NOMO-1 treated with dmso at 0.1 percent for 144 hours (cell line): ENCODE measurements at regions not wholly inside any gene's neighbourhood (a gene's known extent, or its start where the extent isn't known, plus 50 kb on each side); places are given as distances from the start of the nearest gene placed in this dataset.

Experiments
- DNase-seq: peaks from one replicate; lab custom pipeline; 2025; ENCODE audit not compliant: unreplicated experiment; lab: John Stamatoyannopoulos, UW

DNA sequence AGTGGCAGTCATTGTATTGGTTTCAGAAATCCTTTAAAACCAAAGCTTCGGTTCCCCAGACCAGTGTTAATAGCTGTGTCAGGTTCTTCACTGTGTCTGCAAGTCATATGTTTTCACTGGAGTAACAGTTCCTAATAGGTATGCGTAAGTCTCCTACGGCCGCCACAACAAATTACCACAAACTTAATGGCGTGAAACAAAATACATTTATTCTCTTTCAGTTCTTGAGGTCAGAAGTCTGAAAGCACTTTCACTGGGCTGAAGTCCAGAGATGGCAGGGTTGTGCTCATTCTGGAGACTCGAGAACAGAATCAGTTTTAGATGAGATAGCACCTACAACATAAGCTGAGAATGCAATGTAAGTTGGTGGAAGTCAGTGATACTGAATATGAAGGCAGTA, 556.2 kb downstream of the TLE4 start:
- DNase-seq: no peak

DNA sequence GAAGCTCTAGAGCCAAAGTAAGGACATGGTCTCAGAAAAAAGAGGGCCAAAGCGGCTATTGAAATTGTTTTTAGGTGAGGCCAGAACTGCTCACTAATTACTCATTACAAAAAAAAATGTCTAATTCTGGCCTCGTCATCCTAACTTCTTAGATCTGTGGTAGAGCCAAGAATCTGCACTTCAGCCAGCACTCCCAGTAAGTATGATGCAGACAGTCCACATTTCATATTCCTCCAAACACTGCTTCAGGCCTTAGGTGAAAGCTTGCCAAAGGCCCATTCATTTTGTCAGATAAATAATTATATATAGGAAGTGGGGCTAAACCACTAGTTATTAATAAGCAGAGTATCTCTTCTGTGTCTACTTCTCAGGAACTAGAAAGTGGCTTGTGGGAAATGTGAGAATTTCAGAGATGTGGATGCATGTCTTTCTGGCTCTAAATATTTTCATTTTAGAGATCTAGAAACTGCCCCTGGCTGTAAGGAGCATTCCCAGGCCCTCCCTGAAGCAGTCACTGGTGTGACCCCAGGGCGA, 554.0 kb downstream of the TLE4 start:
- no peak for DNase-seq

DNA sequence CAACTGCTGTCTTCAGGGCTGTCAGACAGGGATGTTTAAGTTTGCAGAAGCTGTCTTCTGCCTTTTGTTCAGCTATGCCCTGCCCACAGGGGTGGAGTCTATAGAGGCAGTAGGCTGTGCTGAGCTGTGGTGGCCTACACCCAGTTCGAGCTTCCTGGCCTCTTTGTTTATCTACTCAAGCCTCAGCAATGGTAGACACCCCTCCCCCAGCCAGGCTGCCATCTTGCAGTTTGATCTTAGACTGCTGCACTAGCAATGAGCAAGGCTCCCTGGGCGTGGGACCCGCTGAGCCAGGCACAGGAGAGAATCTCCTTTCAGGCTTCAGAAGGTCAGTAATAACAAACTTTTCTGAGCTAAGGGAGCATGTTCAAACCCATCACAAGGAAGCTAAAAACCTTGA, 545.3 kb downstream of the TLE4 start:
- DNase-seq: no peak

DNA sequence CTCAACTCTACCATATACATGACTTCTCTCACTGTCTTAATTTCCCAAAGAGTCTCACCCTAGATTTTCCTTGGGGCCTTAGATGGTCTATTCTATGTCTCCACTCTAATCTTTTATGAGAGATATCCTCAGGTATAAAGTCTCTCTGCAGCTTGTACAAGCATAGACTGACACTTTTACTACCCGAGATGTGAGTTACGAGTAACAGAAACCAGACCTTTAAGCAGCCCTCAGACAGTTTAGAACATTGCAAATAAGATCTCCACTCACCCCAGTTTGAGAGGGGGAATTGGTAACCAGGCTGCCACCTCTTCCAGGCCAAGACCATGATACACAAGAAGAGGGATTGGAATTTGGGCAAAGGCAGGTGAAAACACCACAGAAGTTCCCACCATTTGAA, 542.5 kb downstream of the TLE4 start:
- DNase-seq: no peak

DNA sequence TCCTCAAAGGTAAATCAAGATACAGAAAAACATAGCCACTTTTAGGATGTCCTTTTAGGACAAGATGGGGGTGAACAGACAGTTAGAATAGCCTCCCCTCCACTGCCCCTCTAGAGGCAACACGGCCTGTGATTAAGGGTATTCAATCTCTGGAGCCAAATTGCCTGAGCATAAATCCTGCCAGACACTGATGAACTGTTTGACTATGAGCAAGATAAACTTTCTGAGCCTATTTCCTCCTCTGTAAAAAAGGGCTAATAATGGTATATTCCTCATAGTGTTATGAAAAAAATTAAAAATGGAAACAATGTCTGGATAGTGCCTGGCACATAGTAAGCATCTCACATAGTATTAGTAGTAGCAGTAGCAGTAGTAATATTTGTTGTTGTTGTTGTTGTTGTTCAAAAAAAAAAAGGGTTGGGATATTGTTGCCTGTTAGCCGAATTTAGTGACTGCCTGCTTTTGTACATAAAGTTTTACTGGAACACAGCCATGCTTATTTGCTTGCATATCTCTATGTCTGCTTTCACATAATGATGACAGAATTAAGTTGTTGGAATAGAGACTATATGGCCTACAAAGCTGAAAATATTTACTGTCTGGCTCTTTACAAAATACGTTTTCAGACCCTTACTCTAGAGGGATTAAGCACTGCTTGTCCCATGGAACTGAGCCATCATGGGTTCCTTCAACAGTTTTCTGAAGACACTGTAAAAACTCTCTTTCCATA, 536.3 kb downstream of the TLE4 start:
- DNase-seq: no peak

DNA sequence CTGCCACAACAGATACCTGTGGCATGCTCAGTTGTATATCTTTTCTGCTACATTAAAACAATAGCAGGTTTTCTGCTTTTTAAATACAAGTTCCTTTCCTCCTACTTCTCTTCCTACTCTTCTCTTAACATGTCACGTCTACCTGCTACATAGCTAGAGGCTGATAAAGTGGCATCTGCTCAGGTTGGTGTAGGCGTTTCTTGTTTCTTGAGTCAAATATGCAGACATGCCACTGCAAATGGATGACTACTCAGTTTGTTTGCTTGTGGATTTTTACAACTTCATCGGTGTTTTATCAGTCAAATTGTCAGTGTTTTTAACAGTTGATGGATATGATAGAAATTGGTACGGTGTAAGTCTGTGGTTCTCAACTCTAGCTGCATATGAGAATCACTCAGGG, 525.7 kb downstream of the TLE4 start:
- no peak for DNase-seq

DNA sequence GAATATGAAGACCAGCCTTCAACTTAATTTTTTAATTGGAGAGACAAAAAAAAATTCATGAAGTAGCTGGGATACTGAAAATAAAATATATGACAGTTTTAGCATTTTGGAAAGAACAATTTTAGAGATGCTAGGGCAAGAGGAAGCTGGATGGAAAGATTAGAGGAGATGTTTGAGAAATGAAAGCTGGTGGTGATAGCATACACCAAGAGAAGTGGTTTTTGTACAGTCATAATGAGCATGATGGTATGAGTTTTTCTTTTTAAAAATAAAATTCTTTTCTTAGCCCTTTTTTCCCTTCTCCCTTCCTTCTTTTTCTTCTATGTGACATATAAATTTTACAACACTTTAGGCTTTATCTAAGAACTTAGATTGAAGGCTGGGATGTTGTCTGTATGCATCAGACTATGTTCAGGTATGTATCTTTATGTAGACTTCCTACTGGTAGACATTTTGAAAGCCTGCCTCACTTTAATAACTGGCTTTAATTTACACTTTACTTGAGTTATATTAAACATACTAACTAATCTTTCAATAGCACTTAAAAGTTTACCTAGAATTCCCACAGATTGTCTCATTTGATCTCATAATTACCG, 522.5 kb downstream of the TLE4 start:
- DNase-seq: no peak

DNA sequence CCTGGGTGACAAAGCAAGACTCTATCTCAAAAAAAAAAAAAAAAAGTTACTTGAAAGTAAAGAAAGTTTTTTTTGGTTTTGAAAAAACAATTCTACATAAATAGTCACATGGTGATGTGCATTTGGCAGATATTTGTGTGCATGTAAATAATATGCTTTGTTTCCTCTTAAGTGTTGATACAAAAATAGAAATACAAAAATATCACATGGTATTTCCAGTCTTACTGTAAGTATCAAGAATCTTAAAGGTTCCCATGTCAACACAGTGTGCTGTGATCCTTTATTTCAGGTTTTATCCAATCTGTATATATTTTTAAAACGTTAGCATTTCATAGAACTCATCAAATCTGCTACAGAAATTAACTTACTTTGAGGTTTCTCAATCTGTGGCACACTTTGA, 521.9 kb downstream of the TLE4 start:
- DNase-seq: no peak

DNA sequence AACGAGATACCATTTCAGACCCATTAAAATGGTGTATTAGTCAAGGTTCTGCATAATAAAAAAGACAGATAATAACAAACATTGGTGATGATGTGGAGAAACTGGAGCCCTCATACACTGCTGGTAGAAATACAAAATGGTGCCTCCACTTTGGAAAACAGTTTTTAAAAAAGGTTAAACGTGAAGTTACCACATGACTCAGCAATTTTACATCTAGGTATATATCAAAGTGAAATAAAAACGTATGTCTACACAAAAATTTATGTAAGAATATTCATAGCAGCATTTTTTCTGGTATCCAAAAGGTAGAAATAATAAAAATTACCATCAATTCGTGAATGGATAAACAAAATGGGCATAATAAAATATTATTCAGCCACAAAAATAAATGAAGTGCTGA, 519.8 kb downstream of the TLE4 start:
- no peak for DNase-seq

DNA sequence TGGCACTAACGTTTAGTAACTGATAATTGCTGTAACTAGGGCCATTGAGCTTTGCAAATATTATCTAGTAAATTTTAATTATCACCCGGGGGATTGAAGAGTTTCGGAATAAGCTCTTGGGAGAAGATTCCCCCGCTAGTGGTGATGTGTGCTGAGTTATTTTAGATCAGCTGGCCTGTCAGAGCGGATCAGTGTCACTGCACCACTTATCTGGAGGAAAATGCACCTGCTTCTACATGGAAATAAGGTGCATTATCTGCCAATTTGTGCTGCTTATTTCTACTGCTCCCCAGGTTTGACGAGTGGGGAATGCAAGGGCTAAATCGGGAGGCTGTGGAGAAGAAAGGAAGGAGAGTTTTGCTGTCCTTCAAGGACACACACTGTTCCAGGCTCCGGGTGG, 518.6 kb downstream of the TLE4 start:
- no peak for DNase-seq

DNA sequence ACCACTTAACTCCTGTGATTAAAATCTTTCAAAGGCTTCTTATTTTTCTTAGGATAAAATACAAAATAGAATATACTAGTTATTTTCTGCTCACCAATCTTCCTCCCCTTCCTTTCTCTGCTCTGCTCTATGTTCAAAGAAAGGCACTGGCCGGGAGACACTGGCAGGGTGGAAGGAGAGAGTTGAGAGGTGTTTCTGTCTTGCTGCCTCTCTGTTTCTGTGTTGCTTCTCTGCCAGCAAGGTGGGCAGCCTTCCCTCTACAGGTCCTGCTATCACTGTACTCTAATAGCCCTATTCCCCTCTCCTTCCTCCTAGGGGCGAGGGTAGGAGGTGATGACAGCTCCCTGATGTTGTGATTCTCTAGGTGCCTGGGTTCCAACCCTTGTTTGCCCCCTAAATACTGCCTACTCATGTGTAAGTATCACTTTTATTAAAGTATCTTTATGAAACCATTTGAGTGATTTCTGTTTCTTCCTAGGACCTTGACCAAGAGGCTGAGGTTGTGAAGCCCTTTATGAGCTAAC, 515.1 kb downstream of the TLE4 start:
- no peak for DNase-seq

DNA sequence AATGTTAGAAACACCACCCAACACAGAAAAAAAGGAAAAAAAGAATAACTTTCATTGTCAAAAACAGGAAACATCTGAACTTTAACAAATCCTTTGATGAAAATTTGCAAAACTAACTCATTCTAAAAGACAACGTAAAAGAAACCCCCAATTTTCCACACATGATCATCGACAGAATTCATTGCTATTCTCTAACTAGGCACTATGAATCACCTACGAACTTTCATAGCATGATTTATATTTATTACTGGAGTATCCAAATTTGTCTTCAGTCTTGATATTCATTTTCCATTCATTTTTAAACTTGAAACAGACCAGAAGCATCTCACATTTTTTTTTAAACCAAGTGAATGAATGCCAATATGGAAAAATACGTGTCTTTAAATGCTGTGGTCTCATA, 514.6 kb downstream of the TLE4 start:
- DNase-seq: no peak

DNA sequence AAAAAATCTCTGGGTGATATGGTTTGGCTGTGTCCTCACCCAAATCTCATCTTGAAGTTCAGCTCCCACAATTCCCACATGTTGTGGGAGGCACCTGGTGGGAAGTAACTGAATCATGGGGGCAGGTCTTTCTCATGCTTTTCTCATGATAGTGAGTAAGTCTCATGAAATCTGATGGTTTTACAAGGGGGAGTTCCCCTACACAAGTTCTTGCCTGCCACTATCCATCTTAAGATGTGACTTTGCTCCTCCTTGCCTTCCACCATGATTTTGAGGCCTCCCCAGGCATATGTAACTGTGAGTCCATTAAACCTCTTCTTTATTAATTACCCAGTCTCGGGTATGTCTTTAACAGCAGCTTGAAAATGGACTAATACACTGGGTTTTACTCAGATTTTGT, 513.9 kb downstream of the TLE4 start:
- DNase-seq: no peak

DNA sequence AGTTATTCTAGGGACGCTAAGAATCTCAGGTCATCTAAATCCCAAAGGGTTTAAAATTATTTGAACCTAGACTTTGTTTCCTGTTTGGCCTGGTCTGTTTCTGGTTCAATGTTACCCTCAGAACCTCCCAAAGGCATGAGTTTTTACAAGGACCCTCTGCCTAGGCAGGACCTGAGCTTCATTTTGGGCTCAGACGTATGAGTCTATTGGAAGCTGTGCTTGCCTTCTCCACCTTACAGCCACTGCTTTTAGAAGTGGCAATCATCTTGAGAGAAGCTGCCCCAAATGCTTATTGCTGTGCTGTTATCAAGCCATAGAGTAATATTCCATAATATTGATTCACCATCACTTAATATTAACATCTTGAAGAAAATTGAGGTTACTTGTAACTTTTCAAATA, 510.4 kb downstream of the TLE4 start:
- no peak for DNase-seq

DNA sequence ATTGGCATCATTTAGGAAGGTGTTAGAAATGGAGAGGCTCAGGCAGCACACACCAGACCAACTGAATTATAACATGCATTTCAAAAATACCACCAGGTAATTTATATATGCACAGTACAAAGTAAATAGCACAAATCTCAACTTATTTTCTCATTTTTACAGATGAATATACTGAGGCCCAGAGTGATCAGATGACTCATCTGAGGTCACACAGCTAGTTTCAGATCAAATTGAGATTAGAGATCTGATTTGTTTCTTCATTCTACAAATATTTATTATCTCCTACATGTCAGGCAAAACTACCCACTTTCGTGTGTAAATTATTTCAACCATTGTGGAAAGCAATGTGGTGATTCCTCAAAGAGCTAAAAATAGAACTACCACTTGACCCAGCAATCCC, 507.1 kb downstream of the TLE4 start:
- DNase-seq: no peak

DNA sequence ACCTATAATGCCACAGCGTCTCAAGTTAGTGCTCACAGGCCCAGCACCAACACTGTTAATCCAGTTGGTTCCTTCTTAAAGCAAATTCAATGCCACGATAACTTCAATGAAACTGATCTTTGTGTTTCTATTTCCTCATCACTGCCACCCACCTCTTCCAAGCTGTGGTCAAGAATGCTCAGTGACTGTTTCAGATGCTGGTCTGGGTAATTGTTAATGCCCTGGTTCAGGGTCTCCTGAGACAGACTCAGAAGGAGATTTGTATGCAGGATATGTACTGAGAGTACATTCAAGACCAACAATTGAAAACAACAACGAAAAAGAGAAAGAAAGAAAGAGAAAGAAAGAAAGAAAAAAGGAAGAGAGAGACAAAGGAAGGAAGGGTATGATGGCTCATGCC, 505.3 kb downstream of the TLE4 start:
- DNase-seq: no peak

DNA sequence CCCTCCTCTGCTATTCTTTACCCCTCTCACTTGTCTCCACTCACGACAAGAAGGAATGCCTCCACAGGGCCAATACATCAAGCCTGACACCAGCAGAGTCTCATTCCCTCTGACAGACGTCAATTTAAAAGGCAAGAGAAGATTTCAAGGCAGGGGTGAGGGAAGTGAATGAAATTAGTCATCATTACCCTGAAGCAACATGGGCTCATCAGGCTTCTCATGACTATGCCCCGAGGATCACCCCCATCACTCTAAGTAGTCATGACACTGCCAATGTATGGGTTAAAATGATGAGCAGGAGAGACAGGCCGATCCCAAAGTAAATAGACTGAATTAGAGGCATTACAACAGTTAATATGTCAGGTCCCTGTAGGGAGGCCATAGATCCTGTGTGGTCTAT, 504.4 kb downstream of the TLE4 start:
- no peak for DNase-seq

DNA sequence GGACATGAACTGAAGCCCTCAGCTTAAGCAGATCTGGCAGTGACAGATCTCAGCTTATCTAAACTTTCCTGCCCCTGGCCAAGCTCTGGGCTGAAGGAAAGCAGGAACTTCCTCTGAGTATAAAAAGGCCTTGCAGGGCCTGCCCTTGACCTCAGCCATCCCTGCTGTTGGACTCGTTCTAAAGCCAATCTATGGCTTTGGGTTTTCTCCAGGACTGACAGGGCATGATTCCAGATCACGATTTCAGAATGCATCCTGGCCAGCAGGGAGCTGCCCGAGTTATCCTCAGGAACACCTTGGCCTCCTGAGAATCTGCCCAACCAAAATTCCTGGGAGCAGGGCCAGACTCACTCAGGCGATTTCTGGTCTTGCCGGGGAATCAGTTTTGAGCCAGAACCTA, 502.7 kb downstream of the TLE4 start:
- no peak for DNase-seq

DNA sequence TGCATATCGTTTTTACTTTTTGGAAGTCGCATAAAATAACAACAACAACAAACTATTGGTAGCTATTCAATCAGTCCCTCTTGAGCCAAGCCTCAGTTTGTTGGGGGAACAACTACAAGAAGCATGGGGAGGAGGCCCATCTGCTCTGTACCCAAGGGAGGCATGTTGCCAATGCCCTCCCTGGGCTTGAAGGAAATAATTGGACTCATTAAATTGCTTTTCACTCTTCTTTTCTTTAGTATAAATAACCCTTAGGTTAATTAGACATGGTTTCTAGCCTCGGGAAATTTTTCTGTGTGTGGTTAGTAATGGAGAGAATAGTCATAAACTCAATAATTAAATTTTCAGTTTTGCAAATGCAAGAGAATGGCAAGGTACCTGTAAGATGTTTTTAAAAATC, 500.7 kb downstream of the TLE4 start:
- no peak for DNase-seq

DNA sequence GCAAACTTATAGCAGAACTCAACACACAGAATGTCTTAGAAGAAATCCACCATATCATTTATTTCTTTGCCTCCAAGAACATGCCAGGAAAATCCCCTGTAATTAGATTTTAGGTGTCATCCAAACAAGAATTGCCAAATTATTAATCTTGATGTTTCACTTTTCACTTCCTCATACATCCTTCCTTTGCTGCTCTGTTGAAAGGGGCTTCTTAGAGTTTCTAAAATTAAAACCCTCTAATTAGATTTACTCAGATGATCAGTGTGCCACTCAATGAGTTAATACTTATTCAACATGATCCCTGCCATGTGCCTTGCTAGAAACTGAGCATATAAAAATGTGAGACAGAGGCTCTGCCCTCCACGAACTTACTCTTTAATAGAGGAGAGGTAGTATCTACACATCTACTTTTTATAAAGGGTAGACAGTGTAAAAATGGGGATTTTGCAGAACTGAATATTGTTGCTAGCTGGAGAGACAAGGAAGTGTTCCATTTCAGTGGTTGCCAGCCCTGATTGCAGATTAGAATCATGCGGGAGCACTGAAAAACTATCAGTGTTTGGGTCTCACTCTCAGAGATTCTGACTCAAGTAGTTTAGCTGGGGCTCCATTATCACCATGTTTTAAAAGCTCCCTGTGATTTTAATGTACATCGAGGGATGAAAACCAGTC, 498.4 kb downstream of the TLE4 start:
- DNase-seq: no peak

DNA sequence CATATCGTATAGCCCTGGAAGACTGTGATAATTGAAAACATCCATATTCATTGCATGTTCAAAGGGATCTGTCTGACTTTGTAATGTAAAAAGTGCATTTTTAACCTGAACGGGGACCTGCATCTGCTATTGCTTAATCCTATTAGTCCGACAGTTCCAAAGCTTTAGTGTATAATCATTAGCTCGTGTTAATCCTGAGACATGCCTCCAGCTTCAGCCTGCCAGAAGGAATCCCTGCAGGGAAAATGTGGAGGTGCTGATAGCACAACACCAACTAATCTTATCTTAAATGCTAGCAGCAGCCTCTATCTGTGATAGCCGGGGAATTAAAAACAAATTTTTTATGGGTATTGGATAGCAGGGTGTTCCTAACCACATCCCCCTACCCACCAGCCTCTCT, 495.2 kb downstream of the TLE4 start:
- no peak for DNase-seq

DNA sequence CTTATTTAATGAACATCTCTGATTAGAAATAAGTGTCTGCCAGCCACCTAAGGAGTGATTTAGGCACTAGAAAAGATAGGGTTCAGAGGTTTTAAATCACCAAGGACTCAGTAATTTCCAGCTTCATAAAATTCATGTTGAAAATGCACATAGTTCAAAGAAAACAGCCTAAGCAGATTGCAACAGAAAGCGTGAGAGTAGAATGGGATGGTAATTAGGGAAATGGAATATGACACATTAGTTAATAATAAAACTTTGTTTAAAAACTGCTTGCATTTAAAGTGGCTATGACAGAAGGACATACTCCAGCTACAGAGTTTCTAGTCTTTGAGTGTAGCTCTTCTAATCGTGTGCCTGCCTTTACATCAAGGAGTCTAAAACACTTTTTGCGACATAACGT, 490.8 kb downstream of the TLE4 start:
- DNase-seq: no peak
